ENCODE measurements at regions not wholly inside any gene's neighbourhood (a gene's known extent, or its start where the extent isn't known, plus 50 kb on each side); places are given as distances from the start of the nearest gene placed in this dataset.

DNA sequence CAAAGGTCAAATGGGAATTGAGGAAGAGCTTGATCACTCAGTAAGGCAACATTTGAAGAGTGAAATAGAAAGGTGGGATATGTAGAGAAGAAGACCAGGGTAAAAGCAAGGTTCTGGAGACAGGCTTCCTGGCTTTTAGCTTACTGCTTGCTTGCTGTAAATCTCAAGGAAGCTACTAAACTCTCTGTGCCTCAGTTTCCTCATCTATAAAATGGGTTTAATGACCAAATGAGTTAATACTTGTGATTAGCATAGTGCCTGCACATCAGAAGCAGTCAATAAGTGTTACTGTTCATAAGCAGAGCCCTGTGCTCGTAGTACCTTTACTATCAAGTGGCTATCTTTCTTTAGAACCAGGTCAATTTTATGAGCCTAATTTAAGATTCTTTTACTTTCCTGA, 222.2 kb upstream of the ITGA4 start:
- TF ChIP-seq, protein P1, sequence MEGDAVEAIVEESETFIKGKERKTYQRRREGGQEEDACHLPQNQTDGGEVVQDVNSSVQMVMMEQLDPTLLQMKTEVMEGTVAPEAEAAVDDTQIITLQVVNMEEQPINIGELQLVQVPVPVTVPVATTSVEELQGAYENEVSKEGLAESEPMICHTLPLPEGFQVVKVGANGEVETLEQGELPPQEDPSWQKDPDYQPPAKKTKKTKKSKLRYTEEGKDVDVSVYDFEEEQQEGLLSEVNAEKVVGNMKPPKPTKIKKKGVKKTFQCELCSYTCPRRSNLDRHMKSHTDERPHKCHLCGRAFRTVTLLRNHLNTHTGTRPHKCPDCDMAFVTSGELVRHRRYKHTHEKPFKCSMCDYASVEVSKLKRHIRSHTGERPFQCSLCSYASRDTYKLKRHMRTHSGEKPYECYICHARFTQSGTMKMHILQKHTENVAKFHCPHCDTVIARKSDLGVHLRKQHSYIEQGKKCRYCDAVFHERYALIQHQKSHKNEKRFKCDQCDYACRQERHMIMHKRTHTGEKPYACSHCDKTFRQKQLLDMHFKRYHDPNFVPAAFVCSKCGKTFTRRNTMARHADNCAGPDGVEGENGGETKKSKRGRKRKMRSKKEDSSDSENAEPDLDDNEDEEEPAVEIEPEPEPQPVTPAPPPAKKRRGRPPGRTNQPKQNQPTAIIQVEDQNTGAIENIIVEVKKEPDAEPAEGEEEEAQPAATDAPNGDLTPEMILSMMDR (IDR thresholded peaks at IDR 0.05): no peak
- no peak for TF ChIP-seq POLR2A (IDR thresholded peaks at IDR 0.05)

All from heart left ventricle (tissue), 13 donors.